HCT116 (cell line): ENCODE measurements at regions not wholly inside any gene's neighbourhood (a gene's known extent, or its start where the extent isn't known, plus 50 kb on each side); places are given as distances from the start of the nearest gene placed in this dataset.
A peak's percentile ranks its signal among the peaks of the same experiment; 100 is the strongest.

ENCODE experiments used
- ATAC-seq: fragments of 200-7000 bp; cut with Tn5 transposase; 2 replicates; pipeline ENCODE4 v1.9.1; 2020; ENCODE audit warnings: mild to moderate bottlenecking, moderate library complexity
- BruUV-seq: library from RNA; stranded (reverse); fragments of 400-500 nt; replicated peaks from 2 replicates; lab custom pipeline; 2021; lab: Mats Ljungman, UMichigan
- CTCF ChIA-PET: fragments of 300-600 bp; sonication (Branson Sonifier 250); formaldehyde crosslinking; loops from one replicate; lab custom pipeline; 2021; ENCODE audit warnings: antibody characterized with exemption; lab: Charles Lee
- POLR2A ChIA-PET: fragments of 300-600, 350-600 bp; sonication (Branson Sonifier 250); formaldehyde crosslinking; loops from one replicate; lab custom pipeline; 2021; ENCODE audit warnings: antibody characterized with exemption; lab: Charles Lee
- RAD21 ChIA-PET, 2 experiments: fragments of 300-600 bp; sonication (Branson Sonifier 250); formaldehyde crosslinking; loops; one replicate each; lab custom pipeline; 2023; ENCODE audit warnings: low total read pairs in 2 of 2; ENCODE audit not compliant: uncharacterized antibody in 2 of 2, unreplicated experiment in 2 of 2, low non-redundant PET in 1 of 2; lab: Charles Lee
- DNase-seq: peaks from one replicate; pipeline ENCODE4 v3.0.0-alpha.2; 2010; ENCODE audit warnings: low read depth, low spot score
- H2AFZ ChIP-seq: fragments of 200-600 bp; shearing (Covaris generic), sonication (generic); 2 replicates; pipeline ENCODE4 v1.6.1; 2017; ENCODE audit warnings: low read depth, mixed run types, mixed read lengths, antibody characterized with exemption, low read length; ENCODE audit not compliant: poor library complexity, severe bottlenecking
- H3K27ac ChIP-seq: 2 replicates; pipeline ENCODE4 v1.5.1; 2012; ENCODE audit warnings: low read depth, low read length
- H3K27me3 ChIP-seq: fragments of 200-600 bp; sonication (generic); 2 replicates; pipeline ENCODE4 v1.6.1; 2016; ENCODE audit warnings: mixed run types, low read length, mixed read lengths; ENCODE audit not compliant: insufficient read depth
- H3K36me3 ChIP-seq, 2 experiments: fragments of 200-500 bp in 1 of 2; fragments of 200-600 bp in 1 of 2; sonication (Bioruptor generic) in 1 of 2; sonication (generic) in 1 of 2; 2 replicates each; pipeline versions ENCODE4 v1.5.1 to v1.6.1; 2014 to 2016; ENCODE audit warnings: low read length in 2 of 2, inconsistent platforms in 1 of 2, mixed read lengths in 1 of 2, mixed run types in 1 of 2; ENCODE audit not compliant: insufficient read depth in 2 of 2, control insufficient read depth in 1 of 2
- H3K4me1 ChIP-seq, 2 experiments: fragments of 200-600 bp in 1 of 2; sonication (generic) in 1 of 2; 2 replicates each; pipeline versions ENCODE4 v1.5.1 to v1.6.1; 2012 to 2017; ENCODE audit warnings: low read length in 2 of 2, inconsistent platforms in 1 of 2, mild to moderate bottlenecking in 1 of 2, mixed read lengths in 1 of 2, mixed run types in 1 of 2, moderate library complexity in 1 of 2; ENCODE audit not compliant: insufficient read depth in 2 of 2, control insufficient read depth in 1 of 2
- H3K4me2 ChIP-seq: fragments of 200-600 bp; sonication (generic); 2 replicates; pipeline ENCODE4 v1.6.1; 2017; ENCODE audit warnings: mixed run types, low read length, mixed read lengths
- H3K4me3 ChIP-seq, 2 experiments: fragments of 200-600 bp in 1 of 2; sonication (generic) in 1 of 2; replicated peaks in 1 of 2; 2 replicates each; pipeline ENCODE4 v1.5.1; 2011 to 2016; ENCODE audit warnings: low read length in 2 of 2, control low read depth in 1 of 2, low read depth in 1 of 2, mild to moderate bottlenecking in 1 of 2, mixed read lengths in 1 of 2, mixed run types in 1 of 2
- H3K79me2 ChIP-seq: fragments of 200-600 bp; sonication (generic); 2 replicates; pipeline ENCODE4 v1.6.1; 2017; ENCODE audit warnings: mild to moderate bottlenecking, mixed run types, low read length, moderate library complexity, mixed read lengths; ENCODE audit not compliant: insufficient read depth
- H3K9ac ChIP-seq: fragments of 200-600 bp; sonication (generic); 2 replicates; pipeline ENCODE4 v1.6.1; 2016; ENCODE audit warnings: low read length, mixed read lengths
- H3K9me2 ChIP-seq: fragments of 200-600 bp; sonication (generic), shearing (Covaris generic); 2 replicates; pipeline ENCODE4 v1.6.1; 2017; ENCODE audit warnings: mixed run types, mild to moderate bottlenecking, moderate library complexity; ENCODE audit not compliant: insufficient read depth
- H3K9me3 ChIP-seq, 2 experiments: fragments of 200-500 bp in 1 of 2; fragments of 200-600 bp in 1 of 2; sonication (Bioruptor generic) in 1 of 2; sonication (generic) in 1 of 2; 2 replicates each; pipeline ENCODE4 v1.6.1; 2014 to 2017; ENCODE audit warnings: low read length in 2 of 2, mixed read lengths in 2 of 2, inconsistent platforms in 1 of 2, low read depth in 1 of 2, mild to moderate bottlenecking in 1 of 2, mixed run types in 1 of 2, moderate library complexity in 1 of 2; ENCODE audit not compliant: control insufficient read depth in 1 of 2, insufficient read depth in 1 of 2
- H4K20me1 ChIP-seq: fragments of 200-600 bp; sonication (generic), shearing (Covaris generic); 2 replicates; pipeline ENCODE4 v1.6.1; 2017; ENCODE audit warnings: mixed run types, mild to moderate bottlenecking, moderate library complexity; ENCODE audit not compliant: insufficient read depth
- CEBPB ChIP-seq: IDR thresholded peaks from 2 replicates; pipeline ENCODE4 v1.6.1; 2012; ENCODE audit warnings: low read depth
- EGR1 ChIP-seq: IDR thresholded peaks from 2 replicates; pipeline ENCODE4 v1.6.1; 2012; ENCODE audit warnings: low read depth
- ELF1 ChIP-seq: IDR thresholded peaks from 2 replicates; pipeline ENCODE4 v1.6.1; 2012; ENCODE audit warnings: low read depth, borderline replicate concordance
- EZH2 ChIP-seq: fragments of 200-600 bp; sonication (generic); IDR thresholded peaks from 2 replicates; pipeline ENCODE4 v1.6.1; 2017; ENCODE audit warnings: antibody characterized with exemption, mixed run types
- EZH2phosphoT487 ChIP-seq: fragments of 200-600 bp; IDR thresholded peaks from 2 replicates; pipeline ENCODE4 v1.6.1; 2018; ENCODE audit warnings: antibody characterized with exemption, borderline replicate concordance
- FOSL1 ChIP-seq: IDR thresholded peaks from 2 replicates; pipeline ENCODE4 v1.6.1; 2012; ENCODE audit warnings: low read depth
- JUND ChIP-seq: IDR thresholded peaks from 2 replicates; pipeline ENCODE4 v1.6.1; 2012
- RAD21 ChIP-seq: IDR thresholded peaks from 2 replicates; pipeline ENCODE4 v1.6.1; 2012; ENCODE audit warnings: low read depth, mild to moderate bottlenecking
- SP1 ChIP-seq: IDR thresholded peaks from 2 replicates; pipeline ENCODE4 v1.6.1; 2012; ENCODE audit warnings: low read depth
- SRF ChIP-seq: IDR thresholded peaks from 2 replicates; pipeline ENCODE4 v1.6.1; 2012; ENCODE audit warnings: low read depth
- TCF7L2 ChIP-seq: IDR thresholded peaks from 2 replicates; pipeline ENCODE4 v1.7.0; 2011; ENCODE audit warnings: borderline replicate concordance, inconsistent platforms; ENCODE audit not compliant: insufficient read depth, insufficient read length; ENCODE audit errors: extremely low read depth
- ZBTB33 ChIP-seq: IDR thresholded peaks from 2 replicates; pipeline ENCODE4 v1.6.1; 2011; ENCODE audit warnings: mild to moderate bottlenecking, low read length, moderate library complexity; ENCODE audit not compliant: insufficient replicate concordance; ENCODE audit errors: extremely low read depth
- intact Hi-C: fragments of 100-400 bp; cut with micrococcal nuclease; formaldehyde crosslinking; loops from 2 replicates; pipeline ENCODE4 v1.10.0; 2022
- TF ChIP-seq, protein P1 (sequence below): IDR thresholded peaks from 2 replicates; pipeline ENCODE4 v1.6.1; 2012
- TF ChIP-seq, protein P2 (sequence below): IDR thresholded peaks from 2 replicates; pipeline ENCODE4 v1.6.1; 2012

- no peaks in the 10 kb centered on the region for H3K36me3 ChIP-seq
- ATAC-seq = peak; percentile 57
- H3K4me3 ChIP-seq = no peak overlapping the region
- no TSS peak for BruUV-seq
- H3K9me3 ChIP-seq = no peaks in the 10 kb centered on the region
- no peak for DNase-seq
- intact Hi-C loops = no loop called here
- no peak overlapping the region for H3K27ac ChIP-seq
- no peaks in the 10 kb centered on the region for H4K20me1 ChIP-seq
- H2AFZ ChIP-seq = peak overlapping the region; percentile 26
- no peak overlapping the region for H3K9ac ChIP-seq
- ChIA-PET RAD21 (no interaction called here), CTCF (no interaction called here), POLR2A (no interaction called here)
- peaks cover 3 to 9% of the 10 kb centered on the region in 2 experiments; a peak in 3 of 4 replicates for H3K4me1 ChIP-seq
- TF ChIP-seq ELF1 (no peak), JUND (no peak), SP1 (no peak), TCF7L2 (no peak), RAD21 (no peak), EGR1 (no peak), CEBPB (no peak), EZH2phosphoT487 (no peak), EZH2 (no peak), FOSL1 (no peak), SRF (no peak), ZBTB33 (no peak)
- TF ChIP-seq, protein P1, sequence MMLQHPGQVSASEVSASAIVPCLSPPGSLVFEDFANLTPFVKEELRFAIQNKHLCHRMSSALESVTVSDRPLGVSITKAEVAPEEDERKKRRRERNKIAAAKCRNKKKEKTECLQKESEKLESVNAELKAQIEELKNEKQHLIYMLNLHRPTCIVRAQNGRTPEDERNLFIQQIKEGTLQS = no peak
- TF ChIP-seq, protein P2, sequence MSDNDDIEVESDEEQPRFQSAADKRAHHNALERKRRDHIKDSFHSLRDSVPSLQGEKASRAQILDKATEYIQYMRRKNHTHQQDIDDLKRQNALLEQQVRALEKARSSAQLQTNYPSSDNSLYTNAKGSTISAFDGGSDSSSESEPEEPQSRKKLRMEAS = no peak
- H3K9me2 ChIP-seq = no peaks in the 10 kb centered on the region
- H3K27me3 ChIP-seq = peaks cover 10% of the 10 kb centered on the region; the same call in 1 of the 2 replicates
- no peaks in the 10 kb centered on the region for H3K79me2 ChIP-seq
- H3K4me2 ChIP-seq = peak overlapping the region; percentile 47
Measured at GRCh38 chr7:155372782-155373358, 75.2 kb downstream of the INSIG1 start.
